Type B pancreatic cell (in vitro differentiated cells): ENCODE measurements at regions not wholly inside any gene's neighbourhood (a gene's known extent, or its start where the extent isn't known, plus 50 kb on each side); places are given as distances from the start of the nearest gene placed in this dataset.

Source experiments
- DNase-seq: peaks from one replicate; pipeline ENCODE4 v3.0.0; 2021; ENCODE audit warnings: mixed read lengths; ENCODE audit not compliant: unreplicated experiment; ENCODE audit errors: extremely low spot score
- H3K27ac Mint-ChIP-seq: 2 replicates; pipeline ENCODE4 v1.8.0; 2021; ENCODE audit warnings: mild to moderate bottlenecking, mixed read lengths
- H3K27me3 Mint-ChIP-seq: 2 replicates; pipeline ENCODE4 v1.8.0; 2021; ENCODE audit warnings: mixed read lengths
- H3K36me3 Mint-ChIP-seq: 2 replicates; pipeline ENCODE4 v1.8.0; 2021; ENCODE audit warnings: mixed read lengths
- H3K4me1 Mint-ChIP-seq: one replicate; pipeline ENCODE4 v1.8.0; 2021; ENCODE audit warnings: mixed read lengths; ENCODE audit not compliant: unreplicated experiment
- H3K4me3 Mint-ChIP-seq: 2 replicates; pipeline ENCODE4 v1.8.0; 2021; ENCODE audit warnings: mild to moderate bottlenecking, mixed read lengths
- H3K9me3 Mint-ChIP-seq: 2 replicates; pipeline ENCODE4 v1.8.0; 2021; ENCODE audit warnings: mixed read lengths
- CTCF ChIP-seq: fragments of 200-600 bp; sonication (generic); conservative IDR thresholded peaks from 2 replicates; pipeline ENCODE4 v1.5.0; 2021; ENCODE audit warnings: antibody characterized with exemption, mild to moderate bottlenecking

- Mint-ChIP-seq H3K27ac (no peak overlapping the region), H3K36me3 (no peaks in the 10 kb centered on the region), H3K27me3 (no peaks in the 10 kb centered on the region), H3K9me3 (no peaks in the 10 kb centered on the region), H3K4me3 (no peak overlapping the region), H3K4me1 (peaks cover 6% of the 10 kb centered on the region)
- no peak for DNase-seq
- no peak for TF ChIP-seq CTCF
These were observed 1315.7 kb upstream of the ZEB2 start for GRCh38 chr2:145835665-145836064.

- H3K9me3 Mint-ChIP-seq, result no peaks in the 10 kb centered on the region
- H3K4me3 Mint-ChIP-seq, result no peak overlapping the region
- no peak for TF ChIP-seq CTCF
- no peaks in the 10 kb centered on the region for H3K36me3 Mint-ChIP-seq
- peaks cover 6% of the 10 kb centered on the region for H3K4me1 Mint-ChIP-seq
- H3K27ac Mint-ChIP-seq, result no peak overlapping the region
- H3K27me3 Mint-ChIP-seq, result no peaks in the 10 kb centered on the region
- no peak for DNase-seq
These were observed 1312.8 kb upstream of the ZEB2 start for GRCh38 chr2:145832681-145833080.

- H3K4me3 Mint-ChIP-seq, result no peak overlapping the region
- no peaks in the 10 kb centered on the region for H3K9me3 Mint-ChIP-seq
- H3K4me1 Mint-ChIP-seq, result no peaks in the 10 kb centered on the region
- no peaks in the 10 kb centered on the region for H3K27me3 Mint-ChIP-seq
- DNase-seq, result no peak
- H3K27ac Mint-ChIP-seq, result no peak overlapping the region
- no peak for TF ChIP-seq CTCF
- no peaks in the 10 kb centered on the region for H3K36me3 Mint-ChIP-seq
These were observed 1310.0 kb upstream of the ZEB2 start for GRCh38 chr2:145829931-145830330.

- DNase-seq, result no peak
- peaks cover 9% of the 10 kb centered on the region for H3K4me1 Mint-ChIP-seq
- no peak overlapping the region for H3K27ac Mint-ChIP-seq
- no peak for TF ChIP-seq CTCF
- no peaks in the 10 kb centered on the region for H3K9me3 Mint-ChIP-seq
- H3K27me3 Mint-ChIP-seq, result no peaks in the 10 kb centered on the region
- no peak overlapping the region for H3K4me3 Mint-ChIP-seq
- no peaks in the 10 kb centered on the region for H3K36me3 Mint-ChIP-seq
These were observed 1307.3 kb upstream of the ZEB2 start for GRCh38 chr2:145827235-145827634.

GRCh38 chr2:145824384-145824783 is 1304.5 kb upstream of the ZEB2 start:
- H3K4me3 Mint-ChIP-seq, result no peak overlapping the region
- no peak for DNase-seq
- no peaks in the 10 kb centered on the region for H3K36me3 Mint-ChIP-seq
- H3K27me3 Mint-ChIP-seq, result peaks cover 5% of the 10 kb centered on the region
- H3K27ac Mint-ChIP-seq, result no peak overlapping the region
- no peaks in the 10 kb centered on the region for H3K9me3 Mint-ChIP-seq
- peaks cover 9% of the 10 kb centered on the region for H3K4me1 Mint-ChIP-seq
- TF ChIP-seq CTCF, result no peak

- Mint-ChIP-seq H3K36me3 (no peaks in the 10 kb centered on the region), H3K4me1 (peaks cover 9% of the 10 kb centered on the region), H3K27ac (no peak overlapping the region), H3K27me3 (peaks cover 5% of the 10 kb centered on the region), H3K9me3 (no peaks in the 10 kb centered on the region), H3K4me3 (no peak overlapping the region)
- no peak for DNase-seq
- no peak for TF ChIP-seq CTCF
These were observed 1303.1 kb upstream of the ZEB2 start for GRCh38 chr2:145822892-145823534.
